Liver (tissue), 8 donors: ENCODE measurements at regions not wholly inside any gene's neighbourhood (a gene's known extent, or its start where the extent isn't known, plus 50 kb on each side); places are given as distances from the start of the nearest gene placed in this dataset.

Experiments used
- DNase-seq: peaks from one replicate; pipeline ENCODE4 v3.0.0-alpha.2; 2017; ENCODE audit warnings: low spot score
- H3K27ac ChIP-seq, 2 donors: one replicate each; pipeline ENCODE4 v1.7.0; 2013; ENCODE audit warnings: inconsistent platforms in 2 of 2, low read length in 2 of 2, control low read depth in 1 of 2, low read depth in 1 of 2, mild to moderate bottlenecking in 1 of 2
- H3K27me3 ChIP-seq, 4 donors: one replicate each; pipeline versions ENCODE4 v1.6.1 to v1.7.0; 2013; ENCODE audit warnings: low read length in 3 of 4, inconsistent platforms in 1 of 4, mild to moderate bottlenecking in 1 of 4, moderate library complexity in 1 of 4; ENCODE audit not compliant: control insufficient read depth in 4 of 4, insufficient read depth in 4 of 4
- H3K36me3 ChIP-seq, 4 donors: one replicate each; pipeline versions ENCODE4 v1.6.1 to v1.7.0; 2013; ENCODE audit warnings: low read length in 3 of 4, mild to moderate bottlenecking in 3 of 4, low read depth in 1 of 4, moderate library complexity in 1 of 4; ENCODE audit not compliant: control insufficient read depth in 4 of 4, insufficient read depth in 3 of 4
- H3K4me1 ChIP-seq, 4 donors: one replicate each; pipeline versions ENCODE4 v1.6.1 to v1.7.0; 2013; ENCODE audit warnings: low read length in 3 of 4, mild to moderate bottlenecking in 3 of 4, moderate library complexity in 1 of 4; ENCODE audit not compliant: control insufficient read depth in 4 of 4, insufficient read depth in 4 of 4
- H3K4me3 ChIP-seq, 3 donors: one replicate each; pipeline versions ENCODE4 v1.6.1 to v1.7.0; 2013; ENCODE audit warnings: low read length in 3 of 3, control low read depth in 1 of 3, low read depth in 1 of 3, mild to moderate bottlenecking in 1 of 3
- H3K9ac ChIP-seq, 2 donors: one replicate each; pipeline ENCODE4 v1.7.0; 2013; ENCODE audit warnings: low read length in 2 of 2, mild to moderate bottlenecking in 2 of 2, moderate library complexity in 2 of 2, control low read depth in 1 of 2, low read depth in 1 of 2
- H3K9me3 ChIP-seq, 4 donors: one replicate each; pipeline versions ENCODE4 v1.6.1 to v1.7.0; 2013; ENCODE audit warnings: low read length in 3 of 4; ENCODE audit not compliant: control insufficient read depth in 4 of 4
- ATF3 ChIP-seq: IDR thresholded peaks from 2 replicates; pipeline ENCODE4 v1.6.1; 2016; ENCODE audit warnings: antibody characterized with exemption
- CTCF ChIP-seq: fragments of 150-350 bp; IDR thresholded peaks from 2 replicates; pipeline ENCODE4 v1.5.1; 2017; ENCODE audit warnings: improper control_type of control experiment, low read depth, low read length; ENCODE audit not compliant: missing input control
- EGR1 ChIP-seq, 2 donors: IDR thresholded peaks; 2 replicates each; pipeline ENCODE4 v1.6.1; 2016 to 2018; ENCODE audit warnings: antibody characterized with exemption in 2 of 2, low read depth in 2 of 2
- FOXA1 ChIP-seq: IDR thresholded peaks from 2 replicates; pipeline ENCODE4 v1.6.1; 2016; ENCODE audit warnings: antibody characterized with exemption
- FOXA2 ChIP-seq: IDR thresholded peaks from 2 replicates; pipeline ENCODE4 v1.6.1; 2016; ENCODE audit warnings: antibody characterized with exemption
- GABPA ChIP-seq, 2 donors: IDR thresholded peaks in 1 of 2; conservative IDR thresholded peaks in 1 of 2; 2 replicates each; pipeline ENCODE4 v1.6.1; 2016; ENCODE audit warnings: antibody characterized with exemption in 2 of 2, mild to moderate bottlenecking in 1 of 2, moderate library complexity in 1 of 2
- HNF4A ChIP-seq, 2 donors: conservative IDR thresholded peaks; 2 replicates each; pipeline ENCODE4 v1.6.1; 2016; ENCODE audit warnings: antibody characterized with exemption in 2 of 2, mild to moderate bottlenecking in 2 of 2
- HNF4G ChIP-seq: IDR thresholded peaks from 2 replicates; pipeline ENCODE4 v1.6.1; 2016; ENCODE audit warnings: antibody characterized with exemption
- JUND ChIP-seq, 2 donors: IDR thresholded peaks; 2 replicates each; pipeline ENCODE4 v1.6.1; 2016; ENCODE audit warnings: antibody characterized with exemption in 2 of 2
- NR2F2 ChIP-seq: IDR thresholded peaks from 2 replicates; pipeline ENCODE4 v1.6.1; 2016; ENCODE audit warnings: antibody characterized with exemption
- RAD21 ChIP-seq, 2 donors: IDR thresholded peaks; 2 replicates each; pipeline ENCODE4 v1.6.1; 2016; ENCODE audit warnings: antibody characterized with exemption in 2 of 2, mild to moderate bottlenecking in 2 of 2
- REST ChIP-seq: IDR thresholded peaks from 2 replicates; pipeline ENCODE4 v1.6.1; 2016; ENCODE audit warnings: antibody characterized with exemption, mild to moderate bottlenecking
- RXRA ChIP-seq, 2 donors: IDR thresholded peaks; 2 replicates each; pipeline ENCODE4 v1.6.1; 2017 to 2018; ENCODE audit warnings: antibody characterized with exemption in 2 of 2, mild to moderate bottlenecking in 1 of 2
- SP1 ChIP-seq: IDR thresholded peaks from 2 replicates; pipeline ENCODE4 v1.6.1; 2018; ENCODE audit warnings: antibody characterized with exemption, mild to moderate bottlenecking
- YY1 ChIP-seq: IDR thresholded peaks from 2 replicates; pipeline ENCODE4 v1.6.1; 2016; ENCODE audit warnings: antibody characterized with exemption, mild to moderate bottlenecking
- WGBS: extraction: QIAGEN DNeasy Blood & Tissue Kit; methylation state at CpG from one replicate; pipeline ENCODE4 v1.1.7; 2013; 5-methylcytosine and 5-hydroxymethylcytosine counted together
- TF ChIP-seq, protein P1 (sequence below): IDR thresholded peaks from 2 replicates; pipeline ENCODE4 v1.6.1; 2016; ENCODE audit warnings: antibody characterized with exemption
- TF ChIP-seq, protein P2 (sequence below): IDR thresholded peaks from 2 replicates; pipeline ENCODE4 v1.6.1; 2016; ENCODE audit warnings: antibody characterized with exemption
- donor health status: healthy.
- donor health status: healthy.
- donor health status: healthy.
- donor health status: healthy.
- donor health status: healthy.

- Histone ChIP-seq H3K27ac (no peak overlapping the region), H3K36me3 (no peaks in the 10 kb centered on the region), H3K4me3 (no peak overlapping the region), H3K27me3 (no peaks in the 10 kb centered on the region), H3K9ac (no peak overlapping the region), H3K9me3 (no peaks in the 10 kb centered on the region), H3K4me1 (no peaks in the 10 kb centered on the region)
- DNase-seq, result no peak
- 82% methylated on average over 5 of the region's 5 CpGs for WGBS
- TF ChIP-seq, protein P1, sequence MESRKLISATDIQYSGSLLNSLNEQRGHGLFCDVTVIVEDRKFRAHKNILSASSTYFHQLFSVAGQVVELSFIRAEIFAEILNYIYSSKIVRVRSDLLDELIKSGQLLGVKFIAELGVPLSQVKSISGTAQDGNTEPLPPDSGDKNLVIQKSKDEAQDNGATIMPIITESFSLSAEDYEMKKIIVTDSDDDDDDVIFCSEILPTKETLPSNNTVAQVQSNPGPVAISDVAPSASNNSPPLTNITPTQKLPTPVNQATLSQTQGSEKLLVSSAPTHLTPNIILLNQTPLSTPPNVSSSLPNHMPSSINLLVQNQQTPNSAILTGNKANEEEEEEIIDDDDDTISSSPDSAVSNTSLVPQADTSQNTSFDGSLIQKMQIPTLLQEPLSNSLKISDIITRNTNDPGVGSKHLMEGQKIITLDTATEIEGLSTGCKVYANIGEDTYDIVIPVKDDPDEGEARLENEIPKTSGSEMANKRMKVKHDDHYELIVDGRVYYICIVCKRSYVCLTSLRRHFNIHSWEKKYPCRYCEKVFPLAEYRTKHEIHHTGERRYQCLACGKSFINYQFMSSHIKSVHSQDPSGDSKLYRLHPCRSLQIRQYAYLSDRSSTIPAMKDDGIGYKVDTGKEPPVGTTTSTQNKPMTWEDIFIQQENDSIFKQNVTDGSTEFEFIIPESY, result no peak
- TF ChIP-seq HNF4G, result no peak
- no peak for TF ChIP-seq NR2F2
- TF ChIP-seq RAD21 (IDR thresholded peaks at IDR 0.05), result no peak
- TF ChIP-seq RXRA (IDR thresholded peaks at IDR 0.05), result no peak
- TF ChIP-seq EGR1 (IDR thresholded peaks at IDR 0.05; ENCODE audit: low read depth in 2 of 2), result no peak
- TF ChIP-seq GABPA (IDR thresholded peaks at IDR 0.05 in 1 of 2, conservative IDR thresholded peaks at IDR 0.05 in 1 of 2), result no peak
- TF ChIP-seq YY1, result no peak
- no peak for TF ChIP-seq FOXA1
- TF ChIP-seq HNF4A (conservative IDR thresholded peaks at IDR 0.05), result no peak
- no peak for TF ChIP-seq ATF3
- no peak for TF ChIP-seq CTCF
- no peak for TF ChIP-seq FOXA2
- TF ChIP-seq, protein P2, sequence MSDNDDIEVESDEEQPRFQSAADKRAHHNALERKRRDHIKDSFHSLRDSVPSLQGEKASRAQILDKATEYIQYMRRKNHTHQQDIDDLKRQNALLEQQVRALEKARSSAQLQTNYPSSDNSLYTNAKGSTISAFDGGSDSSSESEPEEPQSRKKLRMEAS, result no peak
Observed at GRCh38 chr21:28100366-28100765, 892.3 kb downstream of the LTN1 start.

DNA sequence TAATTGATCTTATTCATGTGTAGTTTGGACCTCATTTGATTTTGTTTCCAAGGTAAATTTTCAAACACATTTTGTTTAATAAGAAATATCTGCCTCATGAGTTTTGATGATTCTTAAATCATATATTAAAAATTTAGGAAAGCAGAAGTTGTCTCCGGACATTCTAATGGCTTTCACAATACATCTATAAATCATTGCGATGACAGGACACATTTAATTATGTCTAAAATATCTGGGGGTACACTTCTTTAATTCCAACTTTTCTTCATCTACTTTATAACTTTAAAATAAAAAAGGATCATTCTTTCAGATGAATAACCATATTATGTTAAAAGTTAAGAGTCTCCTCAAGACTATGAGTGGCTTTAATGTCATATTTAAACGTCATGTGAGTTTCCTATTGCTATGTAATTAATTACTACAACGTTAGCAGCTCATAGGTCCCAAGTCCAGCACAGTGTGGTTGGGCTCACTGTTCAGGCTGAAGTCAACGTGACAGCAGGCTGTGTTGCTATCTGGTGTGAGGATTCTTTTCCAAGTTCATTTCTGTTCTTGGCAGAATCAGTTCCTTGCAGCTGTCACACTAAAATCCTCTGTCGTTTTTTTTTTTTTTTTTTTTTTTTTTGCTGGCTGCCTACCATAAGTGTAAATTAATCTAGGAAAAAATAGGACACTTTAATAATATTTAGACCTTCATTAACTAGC lies 893.5 kb downstream of the LTN1 start:
- H3K36me3 ChIP-seq, result no peaks in the 10 kb centered on the region
- no peak overlapping the region for H3K9ac ChIP-seq
- peak in 1 of 2 donors; percentile 4 for TF ChIP-seq RXRA (IDR thresholded peaks at IDR 0.05)
- no peak for TF ChIP-seq FOXA2
- no peaks in the 10 kb centered on the region for H3K4me1 ChIP-seq
- DNase-seq, result no peak
- WGBS, result 39% methylated on average over 6 of the region's 6 CpGs
- no peaks in the 10 kb centered on the region for H3K27me3 ChIP-seq
- no peak overlapping the region for H3K4me3 ChIP-seq
- H3K9me3 ChIP-seq, result no peaks in the 10 kb centered on the region
- no peak overlapping the region for H3K27ac ChIP-seq

GRCh38 chr21:28091466-28091865 lies 901.2 kb downstream of the LTN1 start:
- Histone ChIP-seq H3K27ac (no peak overlapping the region), H3K9ac (no peak overlapping the region), H3K4me1 (no peaks in the 10 kb centered on the region), H3K36me3 (no peaks in the 10 kb centered on the region), H3K4me3 (no peak overlapping the region), H3K9me3 (no peaks in the 10 kb centered on the region), H3K27me3 (no peaks in the 10 kb centered on the region)
- 64% methylated on average over 2 of the region's 2 CpGs for WGBS
- DNase-seq, result no peak
- no peak for TF ChIP-seq RXRA (IDR thresholded peaks at IDR 0.05)
- no peak for TF ChIP-seq NR2F2
- TF ChIP-seq YY1, result no peak
- no peak for TF ChIP-seq GABPA (IDR thresholded peaks at IDR 0.05 in 1 of 2, conservative IDR thresholded peaks at IDR 0.05 in 1 of 2)
- TF ChIP-seq REST, result no peak
- TF ChIP-seq SP1, result no peak
- no peak for TF ChIP-seq JUND (IDR thresholded peaks at IDR 0.05)
- TF ChIP-seq HNF4G, result no peak
- no peak for TF ChIP-seq FOXA2
- TF ChIP-seq ATF3, result no peak
- TF ChIP-seq, protein P1, result no peak
- no peak for TF ChIP-seq RAD21 (IDR thresholded peaks at IDR 0.05)
